Body of pancreas (tissue), 4 donors: ENCODE measurements at regions not wholly inside any gene's neighbourhood (a gene's known extent, or its start where the extent isn't known, plus 50 kb on each side); places are given as distances from the start of the nearest gene placed in this dataset.

ENCODE experiments used
- POLR2A ChIP-seq, 3 donors: fragments of 450-650 bp; IDR thresholded peaks; one replicate each; pipeline ENCODE4 v1.6.1; 2016; ENCODE audit warnings: antibody characterized with exemption in 3 of 3, mild to moderate bottlenecking in 2 of 3
- TF ChIP-seq, protein P1 (sequence below), 7 experiments: fragments of 450-650 bp in 4 of 7; fragments of 200-600 bp in 3 of 7; sonication (generic) in 3 of 7; IDR thresholded peaks; one replicate each; pipeline ENCODE4 v1.5.1; 2016 to 2019; ENCODE audit warnings: antibody characterized with exemption in 7 of 7

DNA sequence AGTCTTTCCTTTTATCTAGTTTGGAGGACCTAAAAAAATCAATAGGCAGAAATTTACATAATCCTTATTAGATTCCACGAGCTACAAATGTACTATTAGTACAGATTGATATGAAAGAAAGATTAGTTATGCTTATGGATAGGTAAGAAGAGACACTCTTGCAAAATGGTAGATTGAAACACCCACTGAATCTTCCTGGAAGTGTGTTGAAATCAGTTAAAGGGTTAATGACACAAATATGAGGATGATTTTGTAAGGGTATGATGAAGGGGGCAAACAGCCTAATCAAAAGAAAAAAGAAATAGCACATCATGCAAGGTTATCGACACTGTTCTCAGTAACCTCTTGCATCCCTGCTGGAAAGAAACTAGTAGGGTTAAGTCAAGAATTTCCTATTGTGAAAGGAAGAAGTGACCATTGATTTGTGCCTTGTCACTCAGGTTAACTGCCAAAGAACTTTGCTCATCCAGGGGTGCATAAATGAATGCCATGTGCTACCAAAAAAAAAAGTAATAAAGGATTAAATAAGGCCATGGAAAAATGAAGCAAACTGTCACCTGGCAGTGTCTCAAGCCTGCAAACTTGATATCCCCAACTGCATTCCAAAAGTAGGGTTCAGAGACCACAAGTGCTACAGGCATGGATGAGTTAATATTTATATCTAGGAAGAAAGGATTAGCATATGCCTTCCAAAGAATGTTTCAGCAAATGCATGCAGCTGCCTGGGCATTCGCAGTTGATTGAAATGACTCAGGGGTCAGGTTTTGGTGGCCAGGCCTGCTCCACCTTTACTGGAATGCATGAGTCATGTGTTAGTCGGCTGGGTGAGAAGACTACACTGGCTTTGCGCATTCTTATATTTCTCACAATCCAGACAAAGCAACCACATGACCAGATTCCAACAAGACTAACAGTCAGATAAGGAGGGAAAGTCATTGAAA, 78.3 kb upstream of the ATXN3L start:
- no peak for TF ChIP-seq POLR2A (IDR thresholded peaks at IDR 0.05)
- TF ChIP-seq, protein P1, sequence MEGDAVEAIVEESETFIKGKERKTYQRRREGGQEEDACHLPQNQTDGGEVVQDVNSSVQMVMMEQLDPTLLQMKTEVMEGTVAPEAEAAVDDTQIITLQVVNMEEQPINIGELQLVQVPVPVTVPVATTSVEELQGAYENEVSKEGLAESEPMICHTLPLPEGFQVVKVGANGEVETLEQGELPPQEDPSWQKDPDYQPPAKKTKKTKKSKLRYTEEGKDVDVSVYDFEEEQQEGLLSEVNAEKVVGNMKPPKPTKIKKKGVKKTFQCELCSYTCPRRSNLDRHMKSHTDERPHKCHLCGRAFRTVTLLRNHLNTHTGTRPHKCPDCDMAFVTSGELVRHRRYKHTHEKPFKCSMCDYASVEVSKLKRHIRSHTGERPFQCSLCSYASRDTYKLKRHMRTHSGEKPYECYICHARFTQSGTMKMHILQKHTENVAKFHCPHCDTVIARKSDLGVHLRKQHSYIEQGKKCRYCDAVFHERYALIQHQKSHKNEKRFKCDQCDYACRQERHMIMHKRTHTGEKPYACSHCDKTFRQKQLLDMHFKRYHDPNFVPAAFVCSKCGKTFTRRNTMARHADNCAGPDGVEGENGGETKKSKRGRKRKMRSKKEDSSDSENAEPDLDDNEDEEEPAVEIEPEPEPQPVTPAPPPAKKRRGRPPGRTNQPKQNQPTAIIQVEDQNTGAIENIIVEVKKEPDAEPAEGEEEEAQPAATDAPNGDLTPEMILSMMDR (IDR thresholded peaks at IDR 0.05) = no peak
